ENCODE measurements at regions not wholly inside any gene's neighbourhood (a gene's known extent, or its start where the extent isn't known, plus 50 kb on each side); places are given as distances from the start of the nearest gene placed in this dataset.

- TF ChIP-seq ARID2 (IDR thresholded peaks at IDR 0.05) (no peak), GABPA (tag; conservative IDR thresholded peaks at IDR 0.05; ENCODE audit: low read depth) (no peak), KDM5B (IDR thresholded peaks at IDR 0.05; ENCODE audit: insufficient replicate concordance, low read depth, low read length) (no peak), SMAD3 (CRISPR knock-in tag; conservative IDR thresholded peaks at IDR 0.05) (no peak), RCOR1 (IDR thresholded peaks at IDR 0.05; ENCODE audit: borderline replicate concordance in 1 of 2, low read depth in 2 of 2, low read length in 2 of 2) (no peak), ATF1 (CRISPR knock-in tag; IDR thresholded peaks at IDR 0.05) (no peak), ATF1 (tag; IDR thresholded peaks at IDR 0.05) (no peak), POLR2AphosphoS2 (IDR thresholded peaks at IDR 0.05; ENCODE audit: low read length) (no peak), MED1 (CRISPR knock-in tag; IDR thresholded peaks at IDR 0.05; ENCODE audit: borderline replicate concordance) (no peak), HNRNPH1 (optimal IDR thresholded peaks at IDR 0.05; ENCODE audit: low read depth, low read length) (no peak), ETS1 (conservative IDR thresholded peaks at IDR 0.05; ENCODE audit: control insufficient read depth, low read depth, low read length) (no peak), RAD21 (CRISPR knock-in tag; conservative IDR thresholded peaks at IDR 0.05 in 1 of 2, IDR thresholded peaks at IDR 0.05 in 1 of 2) (no peak)
- TF ChIP-seq, protein P1, sequence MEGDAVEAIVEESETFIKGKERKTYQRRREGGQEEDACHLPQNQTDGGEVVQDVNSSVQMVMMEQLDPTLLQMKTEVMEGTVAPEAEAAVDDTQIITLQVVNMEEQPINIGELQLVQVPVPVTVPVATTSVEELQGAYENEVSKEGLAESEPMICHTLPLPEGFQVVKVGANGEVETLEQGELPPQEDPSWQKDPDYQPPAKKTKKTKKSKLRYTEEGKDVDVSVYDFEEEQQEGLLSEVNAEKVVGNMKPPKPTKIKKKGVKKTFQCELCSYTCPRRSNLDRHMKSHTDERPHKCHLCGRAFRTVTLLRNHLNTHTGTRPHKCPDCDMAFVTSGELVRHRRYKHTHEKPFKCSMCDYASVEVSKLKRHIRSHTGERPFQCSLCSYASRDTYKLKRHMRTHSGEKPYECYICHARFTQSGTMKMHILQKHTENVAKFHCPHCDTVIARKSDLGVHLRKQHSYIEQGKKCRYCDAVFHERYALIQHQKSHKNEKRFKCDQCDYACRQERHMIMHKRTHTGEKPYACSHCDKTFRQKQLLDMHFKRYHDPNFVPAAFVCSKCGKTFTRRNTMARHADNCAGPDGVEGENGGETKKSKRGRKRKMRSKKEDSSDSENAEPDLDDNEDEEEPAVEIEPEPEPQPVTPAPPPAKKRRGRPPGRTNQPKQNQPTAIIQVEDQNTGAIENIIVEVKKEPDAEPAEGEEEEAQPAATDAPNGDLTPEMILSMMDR (IDR thresholded peaks at IDR 0.05 in 2 of 3, conservative IDR thresholded peaks at IDR 0.05 in 1 of 3; ENCODE audit: insufficient read depth in 2 of 3, low read depth in 1 of 3, low read length in 3 of 3) = no peak
Observed at GRCh38 chr18:64986906-64987495, 763.8 kb upstream of the CDH7 start.

All from K562 (cell line).